NT2/D1 (cell line): ENCODE measurements at regions not wholly inside any gene's neighbourhood (a gene's known extent, or its start where the extent isn't known, plus 50 kb on each side); places are given as distances from the start of the nearest gene placed in this dataset.

ENCODE experiments used
- SUZ12 ChIP-seq: IDR thresholded peaks from 2 replicates; pipeline ENCODE4 v1.6.1; 2011; ENCODE audit not compliant: insufficient read length, insufficient read depth; ENCODE audit errors: extremely low read depth
- YY1 ChIP-seq: IDR thresholded peaks from 2 replicates; pipeline ENCODE4 v1.6.1; 2011; ENCODE audit not compliant: insufficient read length, insufficient read depth

- TF ChIP-seq SUZ12 (no peak), YY1 (no peak)
Observed at GRCh38 chr5:82403724-82404123, 125.6 kb upstream of the RPS23 start.
